ENCODE measurements at regions not wholly inside any gene's neighbourhood (a gene's known extent, or its start where the extent isn't known, plus 50 kb on each side); places are given as distances from the start of the nearest gene placed in this dataset.

- TF ChIP-seq CTCF (conservative IDR thresholded peaks at IDR 0.05 in 1 of 2, IDR thresholded peaks at IDR 0.05 in 1 of 2; ENCODE audit: low read depth in 1 of 2, low read length in 2 of 2) (no peak), EZH2 (IDR thresholded peaks at IDR 0.05; ENCODE audit: low read length, missing control alignments) (no peak)
Measured at GRCh38 chr13:78431328-78431727, 172.0 kb downstream of the POU4F1 start.

All from fibroblast of lung (primary cell).